ENCODE measurements at regions not wholly inside any gene's neighbourhood (a gene's known extent, or its start where the extent isn't known, plus 50 kb on each side); places are given as distances from the start of the nearest gene placed in this dataset.

- POLR2A ChIA-PET = no interaction called here
- 40% methylated on average over 5 of the region's 5 CpGs for WGBS (ENCODE audit: insufficient coverage, insufficient replicate concordance, low lambda C conversion rate, missing lambda C conversion rate)
- SMC1A ChIA-PET (ENCODE audit: uncharacterized antibody, unreplicated experiment) = interaction anchor here (0.6 to 2.1 kb wide), 7 partner anchors 9 to 100 kb away, joined by 3 to 7 read pairs (median 4); no protein-coding TSS in a partner anchor
- no peak overlapping the region for H3K27ac ChIP-seq (ENCODE audit: control insufficient read depth, insufficient read depth)
- TF ChIP-seq ETV6 (conservative IDR thresholded peaks at IDR 0.05 in 1 of 2, IDR thresholded peaks at IDR 0.05 in 1 of 2; ENCODE audit: borderline replicate concordance in 1 of 2, low read depth in 1 of 2) = no peak
- no peak for TF ChIP-seq CEBPB (IDR thresholded peaks at IDR 0.05; ENCODE audit: borderline replicate concordance in 1 of 2, low read depth in 2 of 2, low read length in 2 of 2)
- TF ChIP-seq EGR1 (IDR thresholded peaks at IDR 0.05; ENCODE audit: borderline replicate concordance in 1 of 2, low read depth in 2 of 2, low read length in 2 of 2) = no peak
- TF ChIP-seq IKZF2 (IDR thresholded peaks at IDR 0.05) = no peak
- TF ChIP-seq E2F8 (IDR thresholded peaks at IDR 0.05; ENCODE audit: low read depth, partially characterized antibody) = no peak
- TF ChIP-seq IRF4 (IDR thresholded peaks at IDR 0.05; ENCODE audit: low read depth, low read length) = no peak
- no peak for TF ChIP-seq CREM (IDR thresholded peaks at IDR 0.05; ENCODE audit: low read depth)
- no peak for TF ChIP-seq EED (IDR thresholded peaks at IDR 0.05; ENCODE audit: low read depth)
- TF ChIP-seq HDAC6 (IDR thresholded peaks at IDR 0.05; ENCODE audit: unreplicated experiment) = no peak
- no peak for TF ChIP-seq ZBTB4 (CRISPR knock-in tag; IDR thresholded peaks at IDR 0.05)
- TF ChIP-seq KAT2A (conservative IDR thresholded peaks at IDR 0.05; ENCODE audit: control insufficient read depth, low read depth, low read length) = no peak
- TF ChIP-seq SMARCA5 (IDR thresholded peaks at IDR 0.05) = no peak
- TF ChIP-seq ESRRA (IDR thresholded peaks at IDR 0.05; ENCODE audit: low read length) = no peak
- no peak for TF ChIP-seq ZSCAN29 (IDR thresholded peaks at IDR 0.05)
- TF ChIP-seq PML (IDR thresholded peaks at IDR 0.05; ENCODE audit: low read length) = no peak
- TF ChIP-seq BCL3 (IDR thresholded peaks at IDR 0.05; ENCODE audit: borderline replicate concordance, insufficient read depth, low read depth, low read length, poor library complexity, severe bottlenecking) = no peak
- intact Hi-C loops (cut with micrococcal nuclease; ENCODE audit: unreplicated experiment) = no loop called here
- CTCF ChIA-PET = interaction anchor here (0.8 kb wide), 1 partner anchor 25 kb away, joined by 4 read pairs; no protein-coding TSS in a partner anchor
- no peaks in the 10 kb centered on the region for H4K20me1 ChIP-seq (ENCODE audit: control insufficient read depth, insufficient read depth)
- no TSS peak for BruUV-seq (replicated peaks)
- RAD21 ChIA-PET (ENCODE audit: unreplicated experiment) = interaction anchor here (1.3 kb wide), 1 partner anchor 44 kb away, joined by 5 read pairs; no protein-coding TSS in a partner anchor
- ATAC-seq (no peak), DNase-seq (ENCODE audit: low read depth, low spot score) (no peak), FAIRE-seq (no peak)
- no peak overlapping the region for H3K9ac ChIP-seq (ENCODE audit: control insufficient read depth, insufficient read depth, low read length)
- H3K4me2 ChIP-seq (ENCODE audit: control insufficient read depth, insufficient read depth) = no peak overlapping the region
- H3K79me2 ChIP-seq (ENCODE audit: control insufficient read depth, insufficient read depth, low read length) = no peaks in the 10 kb centered on the region
- no peaks in the 10 kb centered on the region for H3K27me3 ChIP-seq (replicated peaks in 1 of 2; ENCODE audit: control insufficient read depth in 2 of 2, insufficient read depth in 2 of 2, low read length in 1 of 2)
- H3K9me3 ChIP-seq (replicated peaks; ENCODE audit: control insufficient read depth, insufficient read depth, low read length) = no peaks in the 10 kb centered on the region; the same call in 2 of the 3 replicates
- no peak overlapping the region for H2AFZ ChIP-seq (ENCODE audit: control insufficient read depth, low read depth, low read length)
- no peaks in the 10 kb centered on the region for H3K36me3 ChIP-seq (ENCODE audit: control insufficient read depth in 2 of 2, insufficient read depth in 2 of 2, low read length in 1 of 2)
- in situ Hi-C loops (cut with MboI) = no loop called here
- no peak overlapping the region for H3K4me3 ChIP-seq
- peaks cover 21% of the 10 kb centered on the region for H3K4me1 ChIP-seq (ENCODE audit: control insufficient read depth, insufficient read depth, low read length)
Observed at GRCh38 chr21:14691914-14692313, 145.8 kb upstream of the SAMSN1 start.
